ENCODE measurements at regions not wholly inside any gene's neighbourhood (a gene's known extent, or its start where the extent isn't known, plus 50 kb on each side); places are given as distances from the start of the nearest gene placed in this dataset.

- no peak for DNase-seq (ENCODE audit: low read depth)
- TF ChIP-seq CTCF (IDR thresholded peaks at IDR 0.05; ENCODE audit: control insufficient read depth, extremely low read depth, insufficient read depth) = no peak
- H3K4me3 ChIP-seq (ENCODE audit: low read depth, low read length) = no peak overlapping the region
These were observed 63.5 kb upstream of the C10orf90 start for GRCh38 chr10:126734015-126734414.

DNA sequence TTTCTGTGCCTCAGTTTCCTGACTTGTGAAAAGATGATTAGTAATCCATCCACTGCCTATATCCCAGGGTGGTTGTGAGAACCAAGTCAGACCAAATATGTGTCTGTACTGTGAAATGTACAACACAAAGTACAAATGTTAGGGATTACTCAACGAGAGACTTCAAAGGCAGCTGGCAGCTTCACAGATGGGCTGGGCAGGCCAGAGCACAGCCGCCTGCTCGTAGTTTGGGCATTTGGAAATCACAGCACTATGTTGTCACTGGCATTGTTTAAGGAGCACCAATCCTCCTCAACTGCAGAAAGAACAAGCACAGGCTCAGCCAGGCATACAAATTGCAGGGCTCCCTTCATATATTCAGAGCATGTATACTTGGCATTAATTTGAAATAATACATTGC is 64.5 kb upstream of the C10orf90 start:
- no peak for DNase-seq (ENCODE audit: low read depth)
- TF ChIP-seq CTCF (IDR thresholded peaks at IDR 0.05; ENCODE audit: control insufficient read depth, extremely low read depth, insufficient read depth) = no peak
- H3K4me3 ChIP-seq (ENCODE audit: low read depth, low read length) = no peak overlapping the region

GRCh38 chr10:126736142-126736541 is 65.6 kb upstream of the C10orf90 start:
- DNase-seq (ENCODE audit: low read depth) = no peak
- H3K4me3 ChIP-seq (ENCODE audit: low read depth, low read length) = no peak overlapping the region
- TF ChIP-seq CTCF (IDR thresholded peaks at IDR 0.05; ENCODE audit: control insufficient read depth, extremely low read depth, insufficient read depth) = no peak

- TF ChIP-seq CTCF (IDR thresholded peaks at IDR 0.05; ENCODE audit: control insufficient read depth, extremely low read depth, insufficient read depth) = no peak
- no peak overlapping the region for H3K4me3 ChIP-seq (ENCODE audit: low read depth, low read length)
- no peak for DNase-seq (ENCODE audit: low read depth)
These were observed 66.2 kb upstream of the C10orf90 start for GRCh38 chr10:126736727-126737126.

DNA sequence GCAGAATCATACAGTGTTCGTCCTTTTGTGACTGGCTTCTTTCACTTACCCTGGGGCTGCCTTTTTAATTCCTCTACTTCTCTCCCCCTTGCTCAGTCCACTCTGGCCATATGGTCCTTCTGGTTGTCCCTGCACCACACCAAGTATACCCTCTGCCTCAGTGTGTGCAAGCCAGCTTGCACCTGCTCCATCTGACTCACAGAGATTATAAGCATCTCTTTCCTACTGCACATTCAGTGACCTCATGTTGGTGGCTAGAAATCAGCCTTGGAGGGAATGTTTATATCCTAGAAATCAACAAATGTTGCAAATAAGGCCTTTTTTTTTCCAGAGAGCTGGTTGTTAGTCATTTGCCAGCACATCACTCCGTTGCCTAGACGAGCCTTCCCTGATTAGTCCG is 67.5 kb upstream of the C10orf90 start:
- no peak overlapping the region for H3K4me3 ChIP-seq (ENCODE audit: low read depth, low read length)
- TF ChIP-seq CTCF (IDR thresholded peaks at IDR 0.05; ENCODE audit: control insufficient read depth, extremely low read depth, insufficient read depth) = no peak
- no peak for DNase-seq (ENCODE audit: low read depth)

DNA sequence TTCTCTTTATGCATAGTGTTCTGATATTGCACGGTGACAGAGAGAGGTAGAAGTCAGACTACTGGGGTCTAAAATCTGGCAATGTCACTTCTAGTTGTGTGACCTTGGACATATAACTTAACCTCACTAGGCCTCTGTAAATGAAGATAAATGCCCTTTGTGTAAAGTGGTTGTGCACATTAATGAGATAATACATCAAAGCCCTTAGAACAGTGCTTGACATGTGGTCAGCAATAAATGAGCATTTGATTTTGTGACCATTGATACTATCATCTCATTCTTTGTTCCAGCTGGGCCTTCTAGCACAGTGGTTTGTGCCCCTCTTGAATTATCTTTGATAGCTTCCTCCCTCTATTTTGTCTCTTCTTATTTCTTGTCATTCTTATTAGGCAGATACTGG is 74.1 kb upstream of the C10orf90 start:
- no peak for DNase-seq (ENCODE audit: low read depth)
- no peak for TF ChIP-seq CTCF (IDR thresholded peaks at IDR 0.05; ENCODE audit: control insufficient read depth, extremely low read depth, insufficient read depth)

GRCh38 chr10:126749015-126749655 is 78.6 kb upstream of the C10orf90 start:
- peak; percentile 56 for DNase-seq (ENCODE audit: low read depth)
- peak; percentile 86 for TF ChIP-seq CTCF (IDR thresholded peaks at IDR 0.05; ENCODE audit: control insufficient read depth, extremely low read depth, insufficient read depth)
- no peak overlapping the region for H3K4me3 ChIP-seq (ENCODE audit: low read depth, low read length)

More for the DNA sequence above, 74.1 kb upstream of the C10orf90 start:
- no peak overlapping the region for H3K4me3 ChIP-seq (ENCODE audit: low read depth, low read length)
